PC-3 (cell line): ENCODE measurements at regions not wholly inside any gene's neighbourhood (a gene's known extent, or its start where the extent isn't known, plus 50 kb on each side); places are given as distances from the start of the nearest gene placed in this dataset.

Experiments
- EZH2phosphoT487 ChIP-seq: fragments of 300-600 bp; sonication (generic); IDR thresholded peaks from 2 replicates; pipeline ENCODE4 v1.6.1; 2018; ENCODE audit warnings: mild to moderate bottlenecking, antibody characterized with exemption, low read length, borderline replicate concordance
- TF ChIP-seq, protein P1 (sequence below): fragments of 300-600 bp; sonication (generic); conservative IDR thresholded peaks from 2 replicates; pipeline ENCODE4 v1.5.1; 2017; ENCODE audit warnings: antibody characterized with exemption, low read depth, mild to moderate bottlenecking, low read length

DNA sequence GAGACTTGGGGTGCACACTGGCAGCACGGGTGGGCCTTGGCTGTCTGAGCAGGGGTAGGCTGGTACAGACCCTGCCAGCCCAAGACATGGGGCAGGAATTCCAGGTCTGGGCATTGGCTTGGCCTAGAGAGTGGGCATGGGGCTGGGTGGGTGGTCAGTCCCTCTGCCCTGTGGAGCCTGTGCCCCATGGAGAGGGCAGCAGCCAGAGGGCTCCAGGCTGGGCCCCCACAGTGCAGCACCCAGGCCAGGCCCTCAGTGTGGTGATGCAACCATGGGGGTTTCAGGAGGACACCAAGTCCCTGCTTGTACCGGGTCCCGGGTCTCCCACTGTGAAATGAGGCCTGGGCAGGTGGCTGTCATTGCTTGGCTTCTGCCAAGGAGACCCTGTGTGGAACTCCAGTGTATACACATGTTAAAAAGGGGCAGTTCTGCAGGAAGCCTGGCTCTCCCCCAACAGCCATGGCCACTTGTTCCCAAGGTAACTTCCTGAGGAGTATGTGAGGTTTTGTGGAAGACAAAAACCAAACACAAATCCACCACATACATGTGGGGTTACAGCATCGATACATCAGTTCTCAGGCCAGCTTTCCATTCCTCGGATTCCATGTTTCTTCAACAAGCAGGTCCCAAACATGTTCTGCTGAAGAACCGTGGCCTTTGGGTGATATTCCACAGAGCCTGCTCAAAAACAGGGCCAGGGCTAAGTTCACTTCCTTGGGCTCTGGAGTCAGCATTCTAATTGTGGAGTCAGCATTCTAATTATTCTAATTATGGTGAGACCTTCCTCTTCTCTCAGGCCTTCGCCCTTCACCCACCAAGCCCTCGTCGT is 77.3 kb downstream of the DACT2 start:
- TF ChIP-seq, protein P1, sequence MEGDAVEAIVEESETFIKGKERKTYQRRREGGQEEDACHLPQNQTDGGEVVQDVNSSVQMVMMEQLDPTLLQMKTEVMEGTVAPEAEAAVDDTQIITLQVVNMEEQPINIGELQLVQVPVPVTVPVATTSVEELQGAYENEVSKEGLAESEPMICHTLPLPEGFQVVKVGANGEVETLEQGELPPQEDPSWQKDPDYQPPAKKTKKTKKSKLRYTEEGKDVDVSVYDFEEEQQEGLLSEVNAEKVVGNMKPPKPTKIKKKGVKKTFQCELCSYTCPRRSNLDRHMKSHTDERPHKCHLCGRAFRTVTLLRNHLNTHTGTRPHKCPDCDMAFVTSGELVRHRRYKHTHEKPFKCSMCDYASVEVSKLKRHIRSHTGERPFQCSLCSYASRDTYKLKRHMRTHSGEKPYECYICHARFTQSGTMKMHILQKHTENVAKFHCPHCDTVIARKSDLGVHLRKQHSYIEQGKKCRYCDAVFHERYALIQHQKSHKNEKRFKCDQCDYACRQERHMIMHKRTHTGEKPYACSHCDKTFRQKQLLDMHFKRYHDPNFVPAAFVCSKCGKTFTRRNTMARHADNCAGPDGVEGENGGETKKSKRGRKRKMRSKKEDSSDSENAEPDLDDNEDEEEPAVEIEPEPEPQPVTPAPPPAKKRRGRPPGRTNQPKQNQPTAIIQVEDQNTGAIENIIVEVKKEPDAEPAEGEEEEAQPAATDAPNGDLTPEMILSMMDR, result no peak
- no peak for TF ChIP-seq EZH2phosphoT487
